ENCODE measurements at regions not wholly inside any gene's neighbourhood (a gene's known extent, or its start where the extent isn't known, plus 50 kb on each side); places are given as distances from the start of the nearest gene placed in this dataset.

DNA sequence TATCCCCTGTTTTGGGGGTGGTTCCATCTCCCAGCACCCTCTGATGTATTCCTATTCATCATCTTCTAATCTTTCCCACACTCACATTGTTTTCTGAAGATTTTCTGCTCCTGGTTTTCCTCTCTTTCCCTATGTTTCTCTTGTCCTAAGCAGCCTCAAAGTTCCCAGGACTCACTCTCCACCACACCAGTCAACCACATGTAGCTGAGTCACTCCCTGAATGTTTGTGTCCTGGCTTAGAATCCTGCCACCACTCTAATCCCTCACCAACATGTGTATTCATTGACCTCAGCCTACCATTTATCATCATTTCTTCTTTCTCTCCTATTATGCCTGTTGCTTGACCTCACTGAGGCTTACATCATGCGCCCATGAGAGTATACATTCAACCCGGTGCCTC is 282.4 kb upstream of the ADAMTS16 start:
- DNase-seq: peak; percentile 9

DNA sequence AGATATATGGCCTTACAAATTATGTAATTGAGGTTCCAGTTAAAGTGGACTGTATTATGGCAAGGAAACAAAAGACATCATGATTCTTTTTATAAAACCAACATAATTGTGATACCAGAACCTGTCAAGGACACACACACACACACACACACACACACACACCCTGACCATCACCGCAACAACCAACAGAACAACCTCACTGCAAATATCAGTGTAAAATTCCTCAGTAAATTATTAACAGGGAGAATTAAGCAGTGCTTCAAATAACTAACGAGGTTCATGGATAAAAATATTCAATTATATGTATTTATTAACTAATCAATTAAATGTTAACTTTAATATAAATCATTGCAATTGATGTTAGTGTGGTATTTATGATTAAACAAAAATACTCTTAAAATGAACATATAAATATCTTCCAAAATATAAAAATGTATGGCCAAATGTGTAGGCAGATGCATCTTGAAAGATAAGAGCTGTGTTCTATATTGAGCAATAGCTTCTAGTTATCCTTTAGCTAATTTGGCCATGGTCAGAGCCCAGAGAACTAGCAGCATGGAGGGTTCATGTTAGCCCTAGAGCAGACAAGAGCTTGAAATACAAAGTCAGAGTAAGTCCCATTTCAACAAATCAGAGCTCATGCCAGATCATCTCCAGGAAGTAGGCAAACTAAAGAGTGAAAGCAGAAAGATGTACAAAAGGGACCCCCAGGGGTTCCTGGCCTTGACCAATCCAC is 280.5 kb upstream of the ADAMTS16 start:
- no peak for DNase-seq

DNA sequence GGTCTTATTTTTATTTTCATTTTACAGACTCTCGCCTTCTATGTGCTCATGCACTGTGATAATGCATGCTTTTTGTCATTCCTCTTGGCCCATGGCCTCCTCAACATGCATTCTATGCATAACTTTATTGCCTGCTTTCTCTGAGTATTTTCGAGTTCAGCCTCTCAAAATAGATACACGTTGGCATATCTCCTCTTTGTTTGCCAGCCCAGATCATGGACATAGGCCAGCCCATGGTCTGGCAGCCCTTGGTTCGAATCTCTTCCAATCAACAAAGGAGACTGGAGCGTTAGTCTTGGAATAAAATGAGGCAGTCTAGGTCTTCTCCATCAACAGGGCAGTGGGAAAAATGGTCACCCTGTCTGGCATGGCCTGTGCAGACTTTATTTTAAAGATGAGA is 279.5 kb upstream of the ADAMTS16 start:
- no peak for DNase-seq

DNA sequence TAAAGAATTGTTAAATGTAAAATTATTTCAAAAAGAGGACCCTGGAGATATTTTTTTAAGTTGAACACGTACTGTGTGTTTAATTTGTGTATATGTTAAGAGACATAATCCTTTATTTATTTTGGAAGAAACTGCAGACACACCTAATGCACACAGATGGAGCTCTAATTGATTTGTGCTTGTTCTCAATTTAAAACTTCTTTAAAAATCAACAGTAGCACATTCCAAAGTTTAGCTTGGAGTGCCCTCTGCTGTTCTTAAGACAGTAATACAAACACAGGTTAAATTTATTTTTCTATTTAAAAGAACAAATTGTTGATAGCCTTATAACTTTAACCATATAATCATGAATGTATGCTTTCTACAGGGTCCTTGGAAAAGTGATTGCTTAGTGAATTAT is 277.6 kb upstream of the ADAMTS16 start:
- peak; percentile 46 for DNase-seq

DNA sequence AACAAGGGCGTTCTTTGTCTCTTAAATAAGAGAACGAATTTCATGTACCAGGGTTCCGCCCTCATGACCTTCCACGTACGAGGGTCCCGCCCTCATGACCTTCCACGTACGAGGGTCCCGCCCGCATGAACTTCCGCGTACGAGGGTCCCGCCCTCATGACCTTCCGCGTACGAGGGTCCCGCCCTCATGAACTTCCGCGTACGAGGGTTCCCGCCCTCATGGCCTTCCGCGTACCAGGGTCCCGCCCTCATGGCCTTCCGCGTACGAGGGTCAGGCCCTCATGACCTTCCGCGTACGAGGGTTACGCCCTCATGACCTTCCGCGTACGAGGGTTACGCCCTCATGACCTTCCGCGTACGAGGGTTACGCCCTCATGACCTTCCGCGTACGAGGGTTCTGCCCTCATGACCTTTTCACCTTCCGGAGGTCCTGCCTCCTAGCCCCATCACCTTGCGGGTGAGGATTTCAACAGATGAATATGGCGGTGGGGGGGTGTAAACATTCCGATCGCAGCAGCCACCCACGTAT is 273.9 kb upstream of the ADAMTS16 start:
- no peak for DNase-seq

DNA sequence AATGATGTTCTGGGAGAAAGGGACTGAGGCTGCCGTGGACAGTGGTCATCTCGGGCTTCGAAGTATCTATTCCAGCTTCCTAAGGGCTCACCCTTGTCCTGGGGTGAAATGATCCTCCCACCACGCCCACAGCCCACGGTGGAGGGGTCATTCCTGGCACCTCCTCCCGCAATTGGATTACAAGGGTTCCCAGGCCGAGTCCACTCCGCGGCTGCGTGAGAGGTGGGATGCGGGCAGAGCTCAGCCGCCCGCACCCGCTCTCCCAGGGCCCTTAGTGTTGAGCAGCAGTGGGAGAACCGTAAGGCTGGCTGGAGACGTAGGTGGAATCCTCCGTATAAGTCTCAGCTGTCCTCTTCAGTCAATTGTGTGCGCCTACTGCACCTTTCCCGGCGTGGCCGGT is 273.3 kb upstream of the ADAMTS16 start:
- no peak for DNase-seq

DNA sequence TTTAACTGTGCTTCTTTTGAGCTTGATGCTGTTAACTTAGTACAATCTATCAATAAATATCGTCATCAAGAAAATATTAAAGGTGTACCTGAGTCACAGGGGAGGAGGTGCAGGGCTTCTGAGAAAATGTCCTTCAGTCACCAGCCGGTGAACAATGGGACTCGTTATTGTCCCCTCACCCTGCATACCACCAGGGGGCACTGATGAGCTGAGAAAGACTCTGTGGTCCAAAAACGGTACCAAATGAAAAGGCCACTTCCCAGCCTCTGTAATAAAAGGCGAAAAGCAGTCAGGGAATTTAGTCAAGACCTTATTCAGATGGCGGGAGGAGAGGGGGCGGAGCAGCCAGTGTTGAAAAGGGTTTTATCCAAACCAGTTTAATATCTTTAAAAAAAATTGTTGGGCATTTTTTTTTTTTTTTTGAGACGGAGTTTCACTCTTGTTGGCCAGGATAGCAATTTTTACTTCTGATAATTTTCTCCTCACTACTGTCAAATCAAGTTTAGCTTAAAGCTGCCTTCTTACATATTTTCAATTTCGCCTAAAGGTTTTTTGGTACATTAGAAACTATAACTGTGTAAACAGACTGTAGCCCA is 271.9 kb upstream of the ADAMTS16 start:
- DNase-seq: peak; percentile 45

DNA sequence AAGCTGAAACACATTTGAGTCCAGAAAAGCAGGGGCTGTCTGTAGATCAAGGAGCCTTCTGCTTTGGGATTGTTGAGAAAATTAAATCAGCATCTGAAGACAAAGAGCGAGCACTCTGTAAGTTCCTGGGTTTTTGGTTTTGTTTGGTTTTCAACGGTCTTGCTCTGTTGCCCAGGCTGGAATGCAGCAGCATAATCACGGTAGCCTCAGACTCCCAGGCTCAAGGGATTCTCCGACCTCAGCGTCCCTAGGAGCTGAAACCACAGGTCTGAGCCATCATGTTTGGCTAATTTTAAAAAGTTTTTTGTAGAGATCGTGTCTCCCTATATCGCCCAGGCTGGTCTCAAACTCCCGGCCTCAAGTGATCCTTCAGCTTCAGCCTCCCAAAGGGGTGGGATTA is 266.5 kb upstream of the ADAMTS16 start:
- no peak for DNase-seq

DNA sequence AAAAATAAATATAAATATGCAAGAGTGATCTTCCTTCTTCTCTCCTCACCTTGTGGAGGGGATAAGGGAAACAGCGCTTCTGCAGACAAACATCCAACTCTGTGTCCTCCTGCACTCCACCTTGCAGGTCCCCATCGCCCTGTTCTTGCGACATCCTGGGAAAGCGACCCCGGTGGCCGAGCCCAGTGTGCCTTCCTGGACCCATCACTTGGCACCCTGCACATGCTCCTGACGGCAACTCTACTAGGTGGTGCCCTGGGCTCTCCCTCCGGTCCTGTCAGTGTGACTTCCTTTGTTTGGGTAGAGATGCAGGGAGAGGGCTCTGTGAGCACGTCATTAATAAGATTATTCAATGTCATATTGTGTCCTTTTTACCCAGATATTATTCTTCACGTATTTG is 266.0 kb upstream of the ADAMTS16 start:
- DNase-seq: no peak

DNA sequence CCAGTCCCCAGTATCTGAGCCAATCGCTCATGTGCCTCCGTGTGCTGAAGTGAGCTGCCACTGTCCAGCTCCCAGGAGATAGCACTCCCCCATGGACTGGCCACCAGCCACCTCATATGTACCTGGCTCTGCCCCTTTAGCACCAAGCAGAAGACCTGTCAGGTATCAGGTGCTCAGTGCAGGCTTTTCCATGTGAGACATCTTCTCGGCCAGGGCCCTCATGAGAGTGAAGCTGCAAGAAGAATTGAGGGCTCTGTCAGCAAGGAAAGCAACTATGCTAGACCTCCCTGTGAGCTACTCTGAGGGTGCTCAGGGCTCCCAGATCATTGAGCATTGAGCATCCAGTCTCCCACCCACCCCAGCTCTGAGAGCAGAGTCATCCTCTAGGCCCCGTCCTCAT is 264.2 kb upstream of the ADAMTS16 start:
- DNase-seq: no peak

DNA sequence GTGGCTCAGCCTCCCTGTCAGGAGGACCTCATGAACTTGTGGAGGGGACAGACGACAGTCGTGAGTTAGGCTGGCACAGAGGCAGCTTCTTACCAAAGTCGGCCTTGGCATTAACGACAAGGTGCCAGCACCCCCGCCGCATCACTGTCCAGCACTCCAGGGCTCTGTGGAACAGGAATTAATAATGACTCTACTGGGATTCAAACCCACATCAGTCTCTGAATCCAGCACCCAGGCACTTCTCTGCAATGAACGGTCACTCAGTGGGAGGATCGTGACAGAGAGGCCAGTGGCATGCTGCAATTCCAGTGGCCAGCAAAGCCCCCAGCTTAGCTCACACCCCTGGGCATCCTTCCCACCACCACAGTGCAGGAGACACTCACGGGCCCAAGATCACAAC is 263.3 kb upstream of the ADAMTS16 start:
- DNase-seq: no peak

DNA sequence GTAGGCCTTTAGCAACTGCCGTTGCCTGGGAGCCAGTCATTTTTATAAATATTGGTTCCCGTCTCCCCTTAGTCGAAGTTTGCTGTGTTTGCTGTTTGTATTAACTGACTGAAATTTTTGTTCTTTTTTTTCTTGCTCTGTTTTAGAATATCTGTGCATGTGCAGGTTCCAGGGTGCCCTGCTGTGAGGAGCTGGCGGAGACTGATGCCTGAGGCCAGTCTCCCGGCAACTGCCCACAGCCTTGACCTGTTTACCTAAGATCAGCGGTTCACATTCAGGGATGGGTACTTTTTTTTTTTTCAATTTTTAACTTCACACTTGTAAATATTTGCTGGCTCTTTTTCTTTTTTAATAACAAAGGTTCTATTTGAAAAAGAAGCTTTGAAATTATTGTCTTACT is 262.6 kb upstream of the ADAMTS16 start:
- no peak for DNase-seq

DNA sequence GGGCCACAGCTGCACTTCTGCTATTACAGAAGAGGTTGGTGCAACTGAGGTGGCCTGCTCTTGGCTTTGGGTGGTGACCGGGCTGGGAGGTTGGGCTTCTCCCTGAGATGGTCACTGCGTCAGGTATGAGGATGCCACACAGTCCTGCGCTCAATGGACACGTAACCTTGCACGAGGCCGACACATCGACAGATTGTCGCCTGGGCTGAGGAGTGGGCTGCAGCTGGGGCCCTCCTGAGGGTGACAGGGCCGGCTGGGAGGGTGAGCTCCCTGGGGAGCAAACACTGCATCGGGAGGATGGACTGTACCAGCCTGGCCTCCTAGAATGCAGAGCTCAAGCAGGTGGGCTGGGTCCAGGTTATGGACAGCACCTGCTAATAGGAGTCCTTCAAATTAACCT is 261.1 kb upstream of the ADAMTS16 start:
- DNase-seq: no peak

DNA sequence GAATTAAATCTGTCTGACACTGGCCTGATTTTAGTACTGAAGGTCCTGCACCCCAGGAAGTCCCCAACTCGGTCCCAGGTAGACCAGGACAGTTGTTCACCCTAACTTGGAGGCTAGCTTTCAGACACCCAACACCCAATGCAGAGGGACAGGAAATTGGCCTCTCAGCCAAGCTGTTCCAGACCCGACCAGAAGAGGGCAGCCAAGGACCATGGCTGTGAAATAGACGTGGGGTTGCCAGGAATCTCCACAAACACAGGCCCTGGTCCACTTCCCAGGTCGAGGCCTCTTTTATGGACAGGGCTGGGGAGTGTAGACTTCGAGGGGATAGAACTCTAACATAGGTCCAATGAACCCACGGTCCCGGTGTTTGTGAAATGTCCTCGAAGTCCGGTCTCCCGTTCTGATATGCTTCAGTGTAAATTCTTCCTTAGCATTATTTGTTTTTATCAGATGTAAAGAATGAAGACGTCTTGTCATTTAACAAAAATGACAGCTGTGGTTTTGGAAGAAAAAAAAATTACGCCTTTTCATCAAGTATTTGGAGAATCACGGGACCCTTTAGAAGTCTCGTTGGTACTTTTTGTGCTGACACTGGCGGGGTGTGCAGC is 260.3 kb upstream of the ADAMTS16 start:
- peak; percentile 67 for DNase-seq

DNA sequence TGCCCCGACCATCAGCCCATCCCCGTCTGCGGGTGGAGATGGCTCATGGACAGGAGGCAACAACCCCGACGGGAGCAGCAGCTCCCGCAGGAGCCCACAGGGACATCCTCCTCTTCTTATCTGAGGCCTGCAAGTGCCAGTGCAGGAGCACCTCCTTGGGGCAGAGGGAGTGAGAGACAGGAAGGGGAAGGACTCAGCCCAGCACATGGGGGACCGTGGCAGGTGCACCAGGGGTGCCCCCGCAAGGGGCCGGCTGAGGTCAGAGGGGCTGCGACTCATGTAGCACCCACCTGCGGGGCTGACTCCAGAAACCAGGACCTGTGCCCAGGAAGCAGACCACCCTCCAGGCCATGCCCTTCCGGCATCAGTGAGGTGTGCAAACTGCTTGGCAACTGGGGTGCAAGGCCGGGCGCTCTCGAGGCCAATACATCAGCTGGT is 259.8 kb upstream of the ADAMTS16 start:
- no peak for DNase-seq

DNA sequence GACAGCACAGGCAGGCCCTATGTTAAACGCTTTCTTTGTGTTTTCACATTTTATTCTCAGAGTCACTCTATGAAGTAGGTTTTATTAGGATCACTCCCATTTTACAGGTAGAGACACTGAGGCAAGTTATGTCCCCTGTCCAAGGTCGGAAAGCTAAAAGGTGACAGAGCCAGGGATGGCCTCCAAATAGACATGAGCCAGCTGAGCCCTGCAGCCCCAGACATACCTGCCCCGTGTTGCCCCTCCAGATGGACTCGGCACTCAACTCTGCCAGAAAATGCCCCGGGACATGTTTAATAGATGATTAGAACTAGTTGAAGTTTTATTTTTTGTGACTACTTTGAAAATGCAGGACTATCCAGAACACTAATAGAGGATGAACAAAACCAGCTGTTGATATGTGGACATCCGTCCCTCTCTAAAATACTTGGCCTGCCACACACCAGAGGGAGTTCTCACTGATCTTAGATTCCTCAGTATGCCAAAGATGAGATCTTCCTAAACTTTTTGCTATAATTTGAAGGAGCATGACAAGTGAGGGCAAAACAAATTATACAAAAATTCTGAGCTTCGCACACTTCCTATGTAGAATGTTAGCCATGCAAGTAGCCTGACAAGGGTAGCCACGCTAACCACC is 258.6 kb upstream of the ADAMTS16 start:
- no peak for DNase-seq

DNA sequence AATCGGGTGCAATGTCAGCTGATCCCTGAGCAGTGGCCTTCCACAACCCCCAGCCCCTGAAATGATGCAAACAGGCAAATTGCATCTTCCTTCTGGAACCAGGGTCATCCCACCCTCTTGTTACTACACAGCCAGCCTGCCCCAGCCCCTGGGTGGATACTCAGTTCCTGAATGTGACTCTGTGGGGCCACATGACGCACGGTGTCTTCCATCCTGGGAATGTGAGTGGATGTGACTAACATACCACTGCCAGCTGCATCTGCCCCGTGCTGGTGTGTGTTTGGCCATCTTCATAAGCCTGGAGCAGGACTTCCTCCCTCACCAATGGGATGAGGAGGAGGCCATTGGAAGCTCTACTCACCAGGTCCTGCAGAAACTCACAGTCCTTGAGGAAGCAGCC is 257.9 kb upstream of the ADAMTS16 start:
- no peak for DNase-seq

DNA sequence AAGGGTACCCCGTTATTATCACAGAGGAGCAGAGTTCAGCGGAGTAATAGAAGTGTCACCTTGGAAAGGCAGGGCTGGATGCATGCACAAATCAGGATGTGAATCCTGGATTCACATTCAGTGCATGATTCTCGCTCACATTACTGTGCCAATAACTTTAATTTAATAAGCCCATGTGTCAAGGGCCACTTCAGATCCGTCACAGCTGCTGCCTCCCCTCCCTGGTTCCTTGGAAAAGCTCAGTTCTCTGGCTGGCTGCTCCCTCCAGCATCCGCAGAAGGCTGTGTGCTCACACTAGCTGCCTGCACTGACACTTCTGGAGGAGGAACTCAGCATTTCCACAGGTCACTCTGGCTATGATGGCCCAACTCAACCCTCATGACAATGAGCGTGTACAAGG is 256.8 kb upstream of the ADAMTS16 start:
- DNase-seq: no peak

DNA sequence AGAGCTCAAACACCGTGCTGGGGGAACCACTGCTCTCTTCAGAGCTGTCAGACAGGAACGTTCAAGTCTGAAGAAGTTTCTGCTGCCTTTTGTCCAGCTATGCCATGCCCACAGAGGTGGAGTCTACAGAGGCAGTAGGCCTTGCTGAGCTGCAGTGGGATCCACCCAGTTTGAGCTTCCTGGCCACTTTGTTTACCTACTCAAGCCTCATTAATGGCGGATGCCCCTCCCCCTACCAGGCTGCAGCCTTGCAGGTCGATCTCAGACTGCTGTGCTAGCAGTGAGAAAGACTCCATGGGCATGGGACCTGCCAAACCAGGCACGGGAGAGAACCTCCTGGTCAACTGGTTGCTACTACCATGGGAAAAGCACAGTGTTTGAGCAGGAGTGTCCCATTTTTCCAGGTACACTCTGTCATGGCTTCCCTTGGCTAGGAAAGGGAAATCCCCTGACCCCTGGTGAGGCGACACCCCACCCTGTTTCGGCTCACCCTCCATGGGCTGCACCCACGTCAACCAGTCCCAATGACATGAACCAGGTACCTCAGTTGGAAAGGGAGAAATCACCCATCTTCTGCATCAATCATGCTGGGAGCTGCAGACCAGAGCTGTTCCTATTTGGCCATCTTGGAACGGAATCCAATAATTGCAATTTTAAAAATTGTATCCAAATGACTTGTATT is 246.9 kb upstream of the ADAMTS16 start:
- DNase-seq: no peak

DNA sequence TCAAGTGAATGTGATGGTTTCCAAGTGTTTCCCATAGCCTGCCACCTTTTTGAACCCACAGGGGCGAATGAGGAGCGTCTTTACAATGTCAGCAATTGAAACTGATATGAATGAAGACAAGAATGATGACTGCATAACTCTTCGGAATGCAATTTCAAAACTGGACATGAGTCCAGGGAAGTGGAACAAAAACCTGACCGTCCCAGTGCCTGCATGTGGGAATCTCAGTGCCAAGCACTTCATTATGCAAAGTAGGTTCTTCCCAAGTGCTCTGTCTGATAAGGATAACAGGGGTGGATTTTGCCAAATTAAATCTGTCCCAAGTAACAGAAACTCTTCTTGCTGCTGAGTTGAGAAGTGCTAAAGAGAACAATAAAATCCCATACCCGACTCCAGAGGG is 243.8 kb upstream of the ADAMTS16 start:
- DNase-seq: no peak

DNA sequence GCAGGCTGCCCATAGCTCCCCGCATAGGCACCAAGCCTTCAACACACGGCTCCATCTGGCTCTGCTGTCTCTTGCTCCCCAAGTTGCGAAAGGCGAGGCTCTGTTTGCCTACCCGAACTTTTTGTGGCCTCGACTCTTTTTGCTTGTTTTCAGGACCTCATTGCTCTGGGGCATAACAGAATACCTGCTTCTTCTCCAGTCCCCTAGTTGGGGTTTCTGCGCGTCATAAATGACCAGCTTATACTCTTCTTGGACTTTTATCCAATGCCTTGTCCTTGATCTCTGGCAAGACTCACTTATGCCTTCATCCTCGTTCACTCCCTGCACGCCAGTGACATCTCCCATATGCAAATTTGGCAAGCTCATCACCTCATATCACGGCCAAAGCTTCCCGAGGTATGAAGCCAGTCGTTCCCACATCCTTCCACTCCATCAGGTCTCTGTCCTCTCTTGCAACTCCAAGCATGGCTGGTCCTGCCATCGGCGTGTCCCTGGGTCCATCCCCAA is 238.8 kb upstream of the ADAMTS16 start:
- no peak for DNase-seq

DNA sequence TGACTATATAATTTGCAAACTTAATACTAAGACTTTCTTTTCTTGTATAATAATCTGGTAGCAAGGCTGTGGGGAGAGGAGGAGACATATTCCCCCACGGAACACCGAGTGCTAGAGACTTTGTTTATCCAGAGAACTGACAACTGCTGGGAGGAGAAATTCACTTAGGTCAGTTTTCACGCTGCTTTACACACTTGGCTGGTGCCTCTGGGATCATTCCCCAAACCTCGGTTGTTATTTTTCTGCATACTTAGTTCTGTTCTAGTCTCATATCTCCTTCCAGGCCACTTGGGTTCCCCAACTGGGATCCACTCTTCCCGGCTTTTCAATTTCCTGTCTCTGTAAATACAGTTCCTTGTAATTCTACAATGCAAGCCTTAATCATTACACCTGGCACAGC is 238.2 kb upstream of the ADAMTS16 start:
- DNase-seq: no peak

All from fibroblast of skin of back (primary cell).